ENCODE measurements at regions not wholly inside any gene's neighbourhood (a gene's known extent, or its start where the extent isn't known, plus 50 kb on each side); places are given as distances from the start of the nearest gene placed in this dataset.

GRCh38 chr15:70185251-70185711 is 87.6 kb upstream of the TLE3 start:
- TF ChIP-seq CTCF (IDR thresholded peaks at IDR 0.05) (no peak), POLR2A (IDR thresholded peaks at IDR 0.05) (no peak)
